CD14-positive monocyte (primary cell): ENCODE measurements at regions not wholly inside any gene's neighbourhood (a gene's known extent, or its start where the extent isn't known, plus 50 kb on each side); places are given as distances from the start of the nearest gene placed in this dataset.

Source experiments
- DNase-seq, 3 donors: peaks; one replicate each; pipeline ENCODE4 v3.0.0-alpha.2; 2011 to 2022
- H2AFZ ChIP-seq: 2 replicates; pipeline ENCODE4 v1.6.0; 2012; ENCODE audit warnings: mild to moderate bottlenecking, low read depth, low read length, inconsistent platforms; ENCODE audit not compliant: insufficient read depth, poor library complexity, severe bottlenecking
- H3K27ac ChIP-seq, 2 donors: 1 replicate in 1 of 2; 2 replicates in 1 of 2; pipeline ENCODE4 v1.5.1; 2012 to 2013; ENCODE audit warnings: low read length in 2 of 2, control low read depth in 1 of 2, inconsistent platforms in 1 of 2, low read depth in 1 of 2, mild to moderate bottlenecking in 1 of 2
- H3K27me3 ChIP-seq, 2 donors: one replicate each; pipeline versions ENCODE4 v1.6.0 to v1.6.1; 2011 to 2013; ENCODE audit warnings: low read length in 2 of 2; ENCODE audit not compliant: control insufficient read depth in 2 of 2, insufficient read depth in 2 of 2
- H3K36me3 ChIP-seq, 2 donors: replicated peaks in 1 of 2; 1 replicate in 1 of 2; 2 replicates in 1 of 2; pipeline versions ENCODE4 v1.5.1 to v1.6.1; 2012 to 2013; ENCODE audit warnings: low read length in 2 of 2, control low read depth in 1 of 2, inconsistent platforms in 1 of 2, mild to moderate bottlenecking in 1 of 2; ENCODE audit not compliant: insufficient read depth in 2 of 2, control insufficient read depth in 1 of 2
- H3K4me1 ChIP-seq, 2 donors: 1 replicate in 1 of 2; 2 replicates in 1 of 2; pipeline versions ENCODE4 v1.5.1 to v1.6.1; 2012 to 2013; ENCODE audit warnings: low read length in 2 of 2, control low read depth in 1 of 2, inconsistent platforms in 1 of 2, mild to moderate bottlenecking in 1 of 2, moderate library complexity in 1 of 2; ENCODE audit not compliant: insufficient read depth in 2 of 2, control insufficient read depth in 1 of 2
- H3K4me2 ChIP-seq: replicated peaks from 2 replicates; pipeline ENCODE3; 2012; ENCODE audit warnings: low read length, moderate library complexity, mild to moderate bottlenecking; ENCODE audit not compliant: poor library complexity, severe bottlenecking; ENCODE audit errors: extremely low read depth
- H3K4me3 ChIP-seq, 3 experiments: fragments of 200-600 bp in 1 of 3; sonication (generic) in 1 of 3; replicated peaks in 1 of 3; 1 replicate in 2 of 3; 2 replicates in 1 of 3; pipeline ENCODE4 v1.5.1; 2011 to 2013; ENCODE audit warnings: low read length in 3 of 3, mild to moderate bottlenecking in 3 of 3, control low read depth in 2 of 3, low read depth in 2 of 3, inconsistent platforms in 1 of 3, moderate library complexity in 1 of 3
- H3K79me2 ChIP-seq: 2 replicates; pipeline ENCODE4 v1.6.0; 2012; ENCODE audit warnings: mild to moderate bottlenecking, control low read depth, inconsistent platforms, low read length, moderate library complexity; ENCODE audit not compliant: insufficient read depth
- H3K9ac ChIP-seq: 2 replicates; pipeline ENCODE4 v1.6.0; 2017; ENCODE audit warnings: low read length, mild to moderate bottlenecking; ENCODE audit not compliant: insufficient read depth, poor library complexity, severe bottlenecking
- H3K9me3 ChIP-seq, 2 donors: replicated peaks in 1 of 2; 1 replicate in 1 of 2; 2 replicates in 1 of 2; pipeline versions ENCODE4 v1.5.1 to v1.6.1; 2012 to 2013; ENCODE audit warnings: low read length in 2 of 2, control low read depth in 1 of 2; ENCODE audit not compliant: control insufficient read depth in 1 of 2, insufficient read depth in 1 of 2
- H4K20me1 ChIP-seq: 2 replicates; pipeline ENCODE4 v1.6.0; 2012; ENCODE audit warnings: mild to moderate bottlenecking, low read length, control low read depth, moderate library complexity; ENCODE audit not compliant: insufficient read depth
- H3K27ac Mint-ChIP-seq, 7 donors: one replicate each; pipeline ENCODE4 v1.8.0; 2020; ENCODE audit warnings: mild to moderate bottlenecking in 7 of 7, mixed read lengths in 7 of 7, moderate library complexity in 6 of 7, inconsistent platforms in 2 of 7
- H3K27me3 Mint-ChIP-seq, 3 donors: one replicate each; pipeline ENCODE4 v1.8.0; 2021 to 2022; ENCODE audit warnings: low read depth in 3 of 3, mild to moderate bottlenecking in 3 of 3, mixed read lengths in 3 of 3, moderate library complexity in 3 of 3, inconsistent platforms in 1 of 3
- H3K36me3 Mint-ChIP-seq, 2 donors: one replicate each; pipeline ENCODE4 v1.8.0; 2020; ENCODE audit warnings: mixed read lengths in 2 of 2, inconsistent platforms in 1 of 2, mild to moderate bottlenecking in 1 of 2
- H3K4me1 Mint-ChIP-seq: one replicate; pipeline ENCODE4 v1.8.0; 2020; ENCODE audit warnings: mild to moderate bottlenecking, mixed read lengths
- H3K4me3 Mint-ChIP-seq, 2 donors: one replicate each; pipeline ENCODE4 v1.8.0; 2020; ENCODE audit warnings: mild to moderate bottlenecking in 2 of 2, mixed read lengths in 2 of 2, moderate library complexity in 1 of 2
- H3K9me3 Mint-ChIP-seq, 7 donors: one replicate each; pipeline ENCODE4 v1.8.0; 2020 to 2022; ENCODE audit warnings: mixed read lengths in 7 of 7, mild to moderate bottlenecking in 6 of 7, moderate library complexity in 6 of 7, inconsistent platforms in 2 of 7
- CTCF ChIP-seq: fragments of 200-600 bp; IDR thresholded peaks from one replicate; pipeline ENCODE4 v1.8.0; 2022; ENCODE audit warnings: antibody characterized with exemption, mild to moderate bottlenecking
- WGBS: methylation state at CpG from one replicate; pipeline ENCODE4 v1.1.5; 2013; ENCODE audit warnings: missing lambda C conversion rate; ENCODE audit not compliant: insufficient coverage; 5-methylcytosine and 5-hydroxymethylcytosine counted together
- intact Hi-C, 2 donors: fragments of 100-400 bp; cut with micrococcal nuclease; formaldehyde crosslinking; loops; one replicate each; pipeline versions ENCODE4 v1.15.0 to v1.15.1; 2023

- Histone ChIP-seq H3K79me2 (no peaks in the 10 kb centered on the region), H3K4me2 (no peak overlapping the region), H3K27me3 (no peaks in the 10 kb centered on the region), H3K27ac (peak overlapping the region in 1 of 2 donors; percentile 36), H3K36me3 (peaks cover 87 to 91% of the 10 kb centered on the region in 2 donors), H3K9ac (no peak overlapping the region), H4K20me1 (peaks cover 37% of the 10 kb centered on the region), H3K4me1 (no peaks in the 10 kb centered on the region), H3K9me3 (no peaks in the 10 kb centered on the region), H3K4me3 (no peak overlapping the region), H2AFZ (no peak overlapping the region)
- peaks cover 84 to 90% of the 10 kb centered on the region in 2 donors for H3K36me3 Mint-ChIP-seq
- H3K9me3 Mint-ChIP-seq: no peaks in the 10 kb centered on the region
- H3K4me3 Mint-ChIP-seq: no peak overlapping the region
- no peak for DNase-seq
- 88% methylated on average over 10 of the region's 17 CpGs for WGBS
- peak overlapping the region in 2 of 7 donors; percentile 37 to 70 for H3K27ac Mint-ChIP-seq
- no peaks in the 10 kb centered on the region for H3K27me3 Mint-ChIP-seq
- TF ChIP-seq CTCF: peak; percentile 43
- intact Hi-C loops: loop anchor here (10.0 kb wide), 1 partner anchor 343 kb away; no protein-coding TSS in a partner anchor
- H3K4me1 Mint-ChIP-seq: no peaks in the 10 kb centered on the region
Observed at GRCh38 chr14:95431199-95432143, 85.0 kb downstream of the SYNE3 start.

GRCh38 chr14:95428557-95428956 lies 87.9 kb downstream of the SYNE3 start:
- 100% methylated on average over 1 of the region's 4 CpGs for WGBS
- Histone ChIP-seq H3K4me1 (no peaks in the 10 kb centered on the region), H3K36me3 (peaks cover 81 to 88% of the 10 kb centered on the region in 2 donors), H3K27ac (no peak overlapping the region), H3K79me2 (no peaks in the 10 kb centered on the region), H3K27me3 (no peaks in the 10 kb centered on the region), H3K9me3 (no peaks in the 10 kb centered on the region), H3K4me2 (no peak overlapping the region), H4K20me1 (peaks cover 54% of the 10 kb centered on the region), H2AFZ (no peak overlapping the region), H3K4me3 (no peak overlapping the region), H3K9ac (no peak overlapping the region)
- H3K4me1 Mint-ChIP-seq: no peaks in the 10 kb centered on the region
- TF ChIP-seq CTCF: no peak
- H3K27me3 Mint-ChIP-seq: no peaks in the 10 kb centered on the region
- H3K27ac Mint-ChIP-seq: peak overlapping the region in 2 of 7 donors; percentile 26 to 32
- intact Hi-C loops: no loop called here
- DNase-seq: no peak
- H3K4me3 Mint-ChIP-seq: no peak overlapping the region
- H3K36me3 Mint-ChIP-seq: peaks cover 81 to 88% of the 10 kb centered on the region in 2 donors
- H3K9me3 Mint-ChIP-seq: peaks cover 0 to 4% (median 0%) of the 10 kb centered on the region in 7 donors
